ENCODE measurements at regions not wholly inside any gene's neighbourhood (a gene's known extent, or its start where the extent isn't known, plus 50 kb on each side); places are given as distances from the start of the nearest gene placed in this dataset.
A peak's percentile ranks its signal among the peaks of the same experiment; 100 is the strongest.
"Not testable (repeated sequence)": the region's sequence is repeated elsewhere in the genome, so short reads cannot be mapped to it uniquely, and the experiment has no call there.

DNA sequence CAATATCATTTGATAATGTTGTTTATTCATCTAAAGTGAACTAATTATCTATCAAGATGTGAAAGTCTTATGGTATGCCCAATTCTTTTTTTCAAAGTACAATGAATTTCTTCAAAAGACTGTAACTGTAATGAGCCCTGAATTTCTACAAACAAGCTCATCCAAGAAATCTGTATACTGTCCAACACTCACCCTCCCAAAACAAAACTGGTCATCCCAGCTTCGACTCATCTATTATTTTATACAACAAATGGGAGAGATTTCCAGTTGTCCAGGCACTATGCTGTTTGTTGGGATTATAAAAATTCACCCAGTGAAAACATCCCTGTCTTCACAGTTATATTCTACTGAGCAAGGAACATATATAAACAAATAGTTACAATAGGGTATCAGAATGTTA is 806.9 kb downstream of the TNS3 start:
- DNase-seq, result no peak
- intact Hi-C loops (cut with DNase I), result no loop called here

DNA sequence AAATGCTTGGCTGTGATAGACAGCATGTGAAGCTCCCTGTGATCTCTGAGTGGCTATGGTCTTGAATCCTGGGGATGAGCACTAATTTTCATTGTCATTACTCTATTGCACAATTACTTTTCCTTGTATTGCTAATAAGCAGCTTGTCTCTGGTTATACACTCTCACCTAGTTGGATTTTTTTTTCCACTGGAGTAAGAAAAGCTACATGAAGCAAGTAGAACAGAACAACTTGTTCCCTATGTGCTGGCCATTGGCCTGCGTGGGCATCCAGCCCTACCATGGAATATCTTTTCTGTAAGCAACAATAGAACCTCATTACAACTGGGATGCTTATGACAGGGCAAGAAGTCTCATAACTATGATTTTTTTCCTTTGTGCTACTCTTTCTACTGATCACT is 807.4 kb downstream of the TNS3 start:
- intact Hi-C loops (cut with DNase I), result no loop called here
- no peak for DNase-seq

DNA sequence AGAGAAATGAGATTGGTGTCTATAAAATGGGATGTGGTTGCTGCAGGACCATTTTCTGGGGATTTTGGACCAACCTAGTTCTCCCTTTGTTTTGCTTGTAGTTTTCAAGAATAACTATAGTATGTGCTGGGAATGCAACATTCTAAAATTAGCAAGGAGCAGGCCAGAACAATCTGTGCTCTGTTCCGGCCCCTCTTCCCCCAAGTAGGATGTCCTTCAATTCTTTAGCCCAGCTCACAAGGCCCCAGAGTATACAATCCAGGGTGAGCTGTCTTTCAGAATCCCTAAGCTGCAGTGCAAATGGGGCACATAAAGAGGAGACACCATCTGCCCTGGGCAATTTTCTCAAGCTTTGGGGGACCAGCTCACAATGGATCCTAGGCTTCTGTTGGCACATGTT is 809.1 kb downstream of the TNS3 start:
- DNase-seq, result no peak
- intact Hi-C loops (cut with DNase I), result no loop called here

DNA sequence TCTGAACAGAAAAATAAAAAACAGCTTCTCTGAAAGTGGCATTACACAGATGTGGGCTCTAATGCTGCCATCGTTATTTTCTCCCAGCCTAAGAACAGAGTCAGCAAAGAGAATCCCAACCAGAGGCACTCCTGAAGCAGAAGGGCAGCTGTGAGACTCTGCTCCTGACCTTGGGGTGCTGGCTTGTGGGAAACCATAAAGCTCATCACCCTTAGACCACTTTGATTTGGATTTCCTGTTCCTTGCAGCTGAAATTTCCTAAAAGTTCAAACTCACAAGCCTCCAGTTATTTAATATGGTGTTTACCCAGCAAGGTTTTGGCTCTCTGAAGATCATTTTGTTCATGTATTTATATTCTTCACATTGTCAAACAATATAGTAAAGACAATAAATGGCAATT is 814.8 kb downstream of the TNS3 start:
- intact Hi-C loops (cut with DNase I), result no loop called here
- no peak for DNase-seq

DNA sequence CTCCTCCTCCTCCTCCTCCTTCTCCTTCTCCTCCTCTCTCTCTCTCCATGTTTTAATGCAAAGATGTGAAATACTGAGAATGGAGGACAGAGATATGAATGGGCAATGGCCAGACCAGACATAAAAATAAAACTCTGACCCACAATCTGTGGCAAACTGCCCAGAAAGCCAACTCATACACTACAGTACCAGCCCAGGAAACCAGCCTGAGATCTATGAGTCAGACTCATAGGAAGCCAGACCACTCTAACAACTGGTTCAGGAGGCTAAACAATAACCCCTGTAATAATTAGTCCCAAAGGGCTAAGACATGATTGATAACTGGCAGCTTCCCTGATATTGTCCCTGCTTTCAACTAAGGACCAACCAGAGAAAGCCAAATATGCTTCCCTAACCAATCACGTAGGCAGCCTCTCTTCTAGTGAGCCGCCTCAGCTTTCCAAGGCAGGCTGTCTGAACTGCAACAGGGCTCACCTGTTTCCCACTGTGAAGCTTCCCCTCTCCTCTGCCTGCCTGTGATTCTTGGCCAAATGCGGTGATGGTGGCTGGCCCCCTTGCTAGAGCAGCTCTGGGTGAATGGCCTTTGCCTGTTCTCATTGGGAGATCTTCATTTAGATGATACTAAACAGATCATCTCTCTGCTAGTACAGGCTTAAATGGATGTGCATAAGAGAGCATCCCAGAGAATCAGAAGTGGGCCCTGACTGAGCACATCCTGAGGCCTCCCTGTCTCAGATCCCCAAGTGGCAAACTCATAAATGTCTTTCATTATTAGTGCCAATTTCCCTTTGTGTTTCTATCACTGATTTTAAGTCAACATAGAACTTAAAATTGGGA is 817.6 kb downstream of the TNS3 start:
- peak in 1 of 10 donors; percentile 51 for DNase-seq
- intact Hi-C loops (cut with DNase I), result no loop called here

DNA sequence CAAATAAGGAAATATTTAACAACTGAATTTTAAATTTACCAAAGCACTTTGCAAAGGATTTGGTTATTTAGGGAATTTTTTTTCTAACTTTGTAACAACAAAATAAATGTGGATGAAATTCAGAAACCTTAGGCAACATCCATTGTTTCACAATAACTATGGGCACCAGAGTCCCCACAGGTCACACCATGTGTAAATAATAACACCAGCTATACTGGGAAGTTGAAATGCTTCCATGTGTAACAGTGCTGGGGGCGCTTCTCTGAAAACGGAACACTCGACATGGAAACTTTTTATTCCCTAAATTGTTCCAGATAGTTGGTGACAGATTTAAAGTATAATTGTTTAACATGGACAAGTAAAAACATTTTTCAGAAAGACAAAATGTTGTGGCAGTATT is 818.6 kb downstream of the TNS3 start:
- no peak for DNase-seq
- intact Hi-C loops (cut with DNase I), result no loop called here

DNA sequence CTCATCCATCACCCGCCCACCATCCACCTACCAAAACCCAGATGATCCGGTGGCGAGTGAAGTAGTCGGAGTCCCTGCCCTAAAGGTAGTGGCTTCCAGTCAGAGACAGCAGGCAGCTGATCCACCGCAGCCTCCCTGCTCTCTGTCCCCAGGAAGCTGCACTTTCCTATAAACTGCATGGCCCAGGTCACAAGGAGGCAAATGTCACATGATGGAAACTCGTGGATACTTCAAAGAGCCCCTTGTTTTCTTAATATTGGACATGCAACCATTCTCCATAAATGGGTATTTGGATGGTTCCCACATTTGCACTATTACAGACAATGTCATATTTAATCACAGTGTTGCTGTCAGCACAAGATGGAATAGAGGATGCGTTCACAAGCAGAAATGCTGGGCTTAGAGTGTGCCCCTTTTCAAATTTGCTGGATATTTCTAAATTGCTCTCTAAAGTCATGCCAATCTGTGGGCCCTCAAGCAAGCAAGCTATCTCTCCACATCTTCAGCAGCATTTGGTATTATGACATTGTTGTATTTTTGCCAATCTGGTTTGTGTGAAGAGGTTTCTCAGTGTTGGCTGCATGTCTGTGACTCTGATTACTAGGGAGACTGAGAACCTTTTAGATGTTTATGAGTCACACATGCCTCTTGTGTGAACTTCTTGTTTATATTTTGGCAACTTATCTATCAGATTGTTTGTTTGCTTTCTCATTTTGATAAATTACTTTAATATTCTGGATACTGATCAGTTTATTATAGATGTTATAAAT is 822.0 kb downstream of the TNS3 start:
- no peak for DNase-seq
- intact Hi-C loops (cut with DNase I), result no loop called here

DNA sequence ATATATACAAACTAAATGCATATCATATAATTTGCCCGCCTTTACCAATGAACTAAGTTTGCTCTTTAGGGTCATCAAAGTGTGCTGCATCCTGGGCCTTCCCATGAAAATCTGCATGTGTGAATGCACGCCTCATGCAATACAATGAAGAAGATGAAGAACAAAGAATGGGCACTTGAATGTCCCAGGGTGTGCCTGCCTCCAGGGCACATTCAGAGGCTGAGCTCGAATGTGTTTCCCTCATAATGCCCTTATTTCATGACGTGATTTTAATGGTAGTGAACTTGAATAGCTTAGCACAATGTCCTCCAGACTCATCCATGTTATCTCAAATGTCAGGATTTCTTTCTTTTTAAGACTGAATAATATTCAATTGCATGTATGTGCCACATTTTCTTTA is 824.9 kb downstream of the TNS3 start:
- intact Hi-C loops (cut with DNase I), result no loop called here
- DNase-seq, result no peak

DNA sequence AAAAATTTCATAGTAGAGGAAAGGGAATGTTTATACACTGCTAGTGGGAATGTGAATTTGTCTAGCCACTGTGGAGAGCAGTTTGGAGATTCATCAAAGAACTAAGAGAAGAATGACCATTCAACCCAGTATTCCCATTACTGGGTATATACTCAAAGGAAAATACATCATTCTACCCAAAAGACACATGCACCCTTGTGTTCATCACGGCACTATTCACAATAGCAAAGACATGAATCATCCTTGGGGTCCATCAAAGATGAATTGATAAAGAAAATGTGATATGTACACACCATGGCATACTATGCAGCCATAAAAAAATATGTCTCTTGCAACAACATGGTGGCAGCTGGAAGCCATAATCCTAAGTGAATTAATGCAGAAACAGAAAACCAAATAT is 825.7 kb downstream of the TNS3 start:
- intact Hi-C loops (cut with DNase I), result no loop called here
- DNase-seq, result no peak

DNA sequence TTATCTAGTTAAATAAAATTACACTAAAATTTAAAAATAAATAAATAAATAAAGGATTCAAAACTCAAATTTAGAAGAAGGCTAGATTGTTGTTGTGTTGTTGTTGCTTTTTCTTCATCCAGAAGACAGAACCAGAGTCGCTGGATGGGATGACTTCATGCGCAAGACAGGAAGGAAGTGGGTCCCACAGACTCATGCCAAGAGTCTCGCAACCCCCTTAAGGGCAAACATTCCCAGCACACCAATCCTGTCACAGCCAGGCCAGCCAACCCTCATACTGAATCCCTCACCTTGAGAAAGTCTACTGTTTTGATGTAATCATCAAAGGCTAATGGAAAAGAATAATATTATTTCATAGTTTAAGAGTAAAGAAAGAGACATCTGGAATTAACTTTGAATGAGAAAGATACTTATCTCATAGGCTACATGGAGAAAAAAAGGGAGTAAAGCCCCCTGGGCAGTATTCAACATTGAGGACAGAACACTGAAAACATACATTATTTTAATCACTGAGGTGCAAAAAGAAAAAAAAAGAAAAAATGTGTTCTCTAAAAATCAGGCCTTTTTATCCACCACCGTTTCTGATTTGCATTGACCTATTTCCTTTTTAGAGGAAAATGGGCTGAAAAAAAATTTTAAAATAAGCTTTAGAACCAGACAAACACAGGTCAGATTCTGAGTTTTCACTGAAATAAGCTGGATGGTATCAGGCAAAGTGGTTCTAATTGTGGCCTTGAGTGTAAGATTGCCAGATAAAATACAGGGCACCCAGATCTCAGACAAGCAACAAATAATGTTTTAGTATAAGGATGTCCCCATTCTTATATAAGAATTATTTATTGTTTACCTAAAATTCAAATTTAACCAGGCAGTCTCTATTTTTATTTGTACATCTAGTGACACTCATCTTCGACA is 826.5 kb downstream of the TNS3 start:
- DNase-seq, result no peak
- intact Hi-C loops (cut with DNase I), result no loop called here

DNA sequence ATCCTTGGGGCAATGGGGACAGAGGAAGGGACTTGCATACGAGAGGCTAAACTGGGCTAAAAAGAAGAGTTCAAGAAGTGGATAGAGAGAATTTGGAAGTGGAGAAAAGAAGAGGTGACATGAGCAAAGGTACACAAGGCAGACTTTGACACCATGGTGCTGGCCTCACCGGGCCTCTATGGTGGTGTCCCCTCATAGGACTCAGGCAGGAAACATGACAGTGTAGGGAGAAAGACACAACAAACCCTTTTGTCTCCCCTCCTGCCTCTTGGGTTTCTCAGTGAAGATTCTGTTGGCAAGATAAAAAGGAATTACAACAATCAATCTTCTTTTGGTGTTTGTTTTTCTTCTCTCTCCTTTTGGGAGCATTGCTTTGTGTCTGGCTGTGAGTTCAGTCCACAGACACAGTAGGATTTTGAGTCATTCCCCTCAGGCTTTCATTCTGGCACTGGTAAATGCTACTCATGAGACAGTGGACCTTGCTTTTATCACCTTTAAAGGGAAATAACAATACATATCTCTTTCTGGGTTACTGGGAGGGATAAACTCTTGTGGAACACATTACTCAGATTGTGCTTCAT is 827.7 kb downstream of the TNS3 start:
- no peak for DNase-seq
- intact Hi-C loops (cut with DNase I), result no loop called here

DNA sequence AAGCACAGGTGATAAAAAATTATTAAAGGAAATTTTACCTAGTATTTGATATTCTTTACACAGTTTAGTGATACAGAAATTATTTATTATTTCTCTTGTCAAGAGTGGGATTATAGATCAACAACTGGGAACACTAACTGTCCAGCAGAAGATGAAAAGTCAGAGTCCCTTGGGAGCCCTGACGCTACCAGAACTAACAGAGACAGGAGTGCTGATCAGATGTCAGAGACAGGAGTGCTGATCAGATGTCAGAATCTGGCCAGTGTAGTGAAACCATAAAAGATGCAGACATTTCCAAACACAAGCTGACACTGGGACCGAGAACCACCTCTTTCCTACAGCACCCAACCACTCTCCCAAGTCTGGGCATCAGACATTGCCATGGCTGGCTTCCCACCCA is 828.2 kb downstream of the TNS3 start:
- no peak for DNase-seq
- intact Hi-C loops (cut with DNase I), result no loop called here

DNA sequence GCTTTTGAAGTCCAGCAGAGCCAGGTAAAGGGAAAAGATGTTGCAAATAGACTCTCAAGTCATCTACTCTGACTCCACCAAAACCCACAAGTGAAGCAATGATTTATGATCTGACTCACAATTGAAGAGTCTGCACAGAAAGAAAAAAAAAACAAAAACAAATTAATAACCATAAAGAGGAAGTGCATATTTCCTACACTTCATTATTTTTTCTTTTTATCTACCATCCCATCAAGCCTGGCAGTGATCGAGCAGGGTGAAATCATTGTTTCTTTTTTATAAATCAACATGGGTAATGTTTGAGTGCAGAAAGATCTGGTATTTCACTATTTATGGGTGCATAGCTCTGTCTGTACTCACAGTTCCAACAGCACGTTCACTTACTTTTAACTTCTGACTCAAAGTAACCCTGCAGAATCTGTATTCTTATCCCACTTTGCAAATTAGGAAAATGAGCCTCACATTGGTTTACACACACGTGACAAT is 829.0 kb downstream of the TNS3 start:
- no peak for DNase-seq
- intact Hi-C loops (cut with DNase I), result no loop called here

DNA sequence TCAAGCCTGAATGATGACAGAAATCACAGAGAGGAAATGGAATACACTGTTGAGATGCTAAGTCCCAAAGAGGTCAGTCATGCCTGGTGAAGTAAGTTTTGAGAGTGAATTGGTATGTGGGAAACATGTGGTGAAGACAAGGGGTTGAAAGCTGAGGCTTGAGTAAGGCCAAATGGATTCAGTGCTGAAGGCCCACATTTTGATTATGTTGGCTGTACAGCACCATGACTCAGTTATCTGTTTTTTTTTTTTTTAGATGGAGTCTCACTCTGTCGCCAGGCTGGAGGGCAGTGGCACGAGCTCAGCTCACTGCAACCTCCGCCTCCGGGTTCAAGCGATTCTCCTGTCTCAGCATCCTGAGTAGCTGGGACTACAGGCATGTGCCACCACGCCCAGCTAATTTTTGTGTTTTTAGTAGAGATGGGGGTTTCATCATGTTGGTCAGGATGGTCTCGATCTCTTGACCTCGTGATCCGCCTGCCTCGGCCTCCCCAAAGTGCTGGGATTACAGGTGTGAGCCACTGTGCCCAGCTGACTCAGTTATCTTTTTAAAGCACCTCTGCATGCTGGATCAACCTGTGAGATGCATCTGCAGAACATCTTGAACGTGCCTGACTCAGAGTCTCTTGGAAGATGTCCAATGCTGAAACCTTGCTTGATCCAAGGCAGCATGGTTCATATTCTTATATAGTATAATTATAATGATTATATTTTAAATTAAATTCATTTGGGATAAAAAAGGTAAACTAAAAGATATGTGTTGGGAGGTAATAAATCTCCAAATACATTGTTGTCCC is 829.8 kb downstream of the TNS3 start:
- DNase-seq; intact Hi-C loops (cut with DNase I): not testable (repeated sequence)

DNA sequence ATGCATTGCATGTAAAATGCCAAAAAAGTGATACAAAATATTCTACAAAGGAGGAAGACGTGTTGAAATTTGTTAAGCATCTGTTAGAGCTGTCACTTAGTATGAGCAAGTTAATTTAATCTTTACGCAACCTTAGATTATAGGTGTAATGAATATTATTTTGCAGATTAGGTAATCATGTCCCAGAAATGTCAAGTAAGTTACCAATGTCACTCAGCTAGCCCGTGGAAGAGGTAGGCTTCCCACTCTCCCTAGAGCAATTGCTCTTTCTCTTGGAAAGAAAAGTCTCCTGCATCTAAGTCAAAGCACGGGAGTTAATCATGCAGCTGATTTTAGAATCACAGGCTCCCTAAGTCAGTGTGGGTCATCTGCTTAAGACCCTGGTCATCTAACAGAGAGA is 830.4 kb upstream of the IGFBP3 start:
- DNase-seq, result no peak
- intact Hi-C loops (cut with DNase I), result no loop called here

DNA sequence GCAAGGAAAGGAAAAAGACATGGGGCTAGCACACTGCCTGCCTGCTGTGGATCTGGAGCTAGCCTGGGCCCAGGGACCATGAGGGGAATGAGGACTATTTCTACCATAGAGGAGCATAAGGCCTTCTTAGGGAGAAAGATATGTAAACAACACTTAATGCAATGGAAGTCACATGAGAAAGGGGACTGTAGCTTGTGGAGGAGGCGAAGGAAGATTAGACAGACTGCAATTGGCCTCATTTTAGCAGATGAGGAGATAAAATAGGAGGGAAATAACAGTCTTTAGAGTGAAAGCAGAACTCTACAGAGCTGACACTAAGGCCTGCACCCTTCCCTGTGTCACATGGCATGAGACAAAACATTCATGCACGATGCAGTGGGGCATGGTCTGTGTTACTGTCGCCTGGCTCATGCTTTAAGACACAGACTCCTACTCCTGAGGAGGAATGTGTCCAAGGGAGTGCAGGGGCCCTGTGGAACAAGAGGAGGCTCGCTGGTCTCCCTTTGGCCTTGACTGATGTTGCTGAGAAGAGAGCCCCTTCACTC is 829.3 kb upstream of the IGFBP3 start:
- intact Hi-C loops (cut with DNase I), result no loop called here
- no peak for DNase-seq

DNA sequence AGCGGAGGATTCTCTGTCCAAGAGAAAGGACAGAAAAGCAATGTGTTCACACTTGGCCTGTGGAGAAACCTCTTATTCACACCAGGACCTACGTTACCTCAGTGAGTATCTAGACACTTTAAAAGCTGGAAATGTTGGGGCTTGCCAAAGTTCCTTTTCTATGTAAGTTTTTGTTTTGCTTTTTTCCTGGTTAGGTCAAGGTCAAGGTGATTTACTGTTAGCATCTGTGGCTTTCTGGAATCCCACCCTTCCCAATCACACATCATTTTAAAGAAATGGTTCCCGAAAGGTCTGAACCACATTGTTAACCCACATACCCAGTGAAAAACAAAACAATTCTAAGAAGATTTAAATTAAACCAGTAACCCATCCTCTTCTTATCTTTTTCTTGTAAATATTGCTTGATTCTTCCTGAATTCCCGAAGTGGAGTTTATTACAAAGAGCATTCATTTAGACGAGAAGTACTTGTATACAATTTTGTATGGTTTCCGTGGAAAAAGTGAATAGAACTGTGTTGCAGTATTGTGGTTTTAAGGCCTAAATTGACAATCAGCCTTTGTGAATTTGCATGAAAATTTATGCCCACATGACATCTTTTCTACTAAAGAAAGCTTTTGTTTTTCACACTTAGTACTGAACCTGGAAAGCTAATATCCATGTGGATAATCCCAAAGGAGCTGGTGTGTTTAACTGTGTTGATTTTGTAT is 827.0 kb upstream of the IGFBP3 start:
- DNase-seq, result no peak
- intact Hi-C loops (cut with DNase I), result no loop called here
